ENCODE measurements at regions not wholly inside any gene's neighbourhood (a gene's known extent, or its start where the extent isn't known, plus 50 kb on each side); places are given as distances from the start of the nearest gene placed in this dataset.

- ChIA-PET CTCF (no interaction called here), POLR2A (ENCODE audit: low non-redundant PET) (no interaction called here)
- Histone ChIP-seq H3K27ac (ENCODE audit: low read depth, low read length, poor library complexity, severe bottlenecking) (no peak overlapping the region), H3K4me1 (ENCODE audit: insufficient read depth, low read length, poor library complexity, severe bottlenecking) (no peaks in the 10 kb centered on the region), H3K36me3 (ENCODE audit: insufficient read depth, low read length, poor library complexity, severe bottlenecking) (no peaks in the 10 kb centered on the region), H3K27me3 (replicated peaks; ENCODE audit: insufficient read depth, low read depth, low read length, poor library complexity) (no peaks in the 10 kb centered on the region), H3K4me3 (ENCODE audit: low read depth, low read length, poor library complexity, severe bottlenecking) (no peak overlapping the region), H3K9me3 (ENCODE audit: low read depth, low read length, poor library complexity, severe bottlenecking) (no peaks in the 10 kb centered on the region)
- DNase-seq (ENCODE audit: low spot score): no peak
- no peak for TF ChIP-seq EZH2 (IDR thresholded peaks at IDR 0.05; ENCODE audit: borderline replicate concordance, low read depth, low read length, poor library complexity, severe bottlenecking)
- TF ChIP-seq, protein P1, sequence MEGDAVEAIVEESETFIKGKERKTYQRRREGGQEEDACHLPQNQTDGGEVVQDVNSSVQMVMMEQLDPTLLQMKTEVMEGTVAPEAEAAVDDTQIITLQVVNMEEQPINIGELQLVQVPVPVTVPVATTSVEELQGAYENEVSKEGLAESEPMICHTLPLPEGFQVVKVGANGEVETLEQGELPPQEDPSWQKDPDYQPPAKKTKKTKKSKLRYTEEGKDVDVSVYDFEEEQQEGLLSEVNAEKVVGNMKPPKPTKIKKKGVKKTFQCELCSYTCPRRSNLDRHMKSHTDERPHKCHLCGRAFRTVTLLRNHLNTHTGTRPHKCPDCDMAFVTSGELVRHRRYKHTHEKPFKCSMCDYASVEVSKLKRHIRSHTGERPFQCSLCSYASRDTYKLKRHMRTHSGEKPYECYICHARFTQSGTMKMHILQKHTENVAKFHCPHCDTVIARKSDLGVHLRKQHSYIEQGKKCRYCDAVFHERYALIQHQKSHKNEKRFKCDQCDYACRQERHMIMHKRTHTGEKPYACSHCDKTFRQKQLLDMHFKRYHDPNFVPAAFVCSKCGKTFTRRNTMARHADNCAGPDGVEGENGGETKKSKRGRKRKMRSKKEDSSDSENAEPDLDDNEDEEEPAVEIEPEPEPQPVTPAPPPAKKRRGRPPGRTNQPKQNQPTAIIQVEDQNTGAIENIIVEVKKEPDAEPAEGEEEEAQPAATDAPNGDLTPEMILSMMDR (conservative IDR thresholded peaks at IDR 0.05; ENCODE audit: low read depth, low read length): no peak
- BruUV-seq (replicated peaks): no TSS peak
- intact Hi-C loops (cut with micrococcal nuclease; ENCODE audit: unreplicated experiment): no loop called here
Observed at GRCh38 chr16:80167657-80168390, 373.0 kb upstream of the DYNLRB2 start.

GRCh38 chr16:80166082-80166481 is 374.7 kb upstream of the DYNLRB2 start:
- intact Hi-C loops (cut with micrococcal nuclease; ENCODE audit: unreplicated experiment): no loop called here

GRCh38 chr16:80164966-80165550 is 375.7 kb upstream of the DYNLRB2 start:
- DNase-seq (ENCODE audit: low spot score): no peak
- intact Hi-C loops (cut with micrococcal nuclease; ENCODE audit: unreplicated experiment): no loop called here
- Histone ChIP-seq H3K27ac (ENCODE audit: low read depth, low read length, poor library complexity, severe bottlenecking) (no peak overlapping the region), H3K9me3 (ENCODE audit: low read depth, low read length, poor library complexity, severe bottlenecking) (no peaks in the 10 kb centered on the region), H3K4me1 (ENCODE audit: insufficient read depth, low read length, poor library complexity, severe bottlenecking) (no peaks in the 10 kb centered on the region), H3K4me3 (ENCODE audit: low read depth, low read length, poor library complexity, severe bottlenecking) (no peak overlapping the region), H3K27me3 (replicated peaks; ENCODE audit: insufficient read depth, low read depth, low read length, poor library complexity) (no peaks in the 10 kb centered on the region), H3K36me3 (ENCODE audit: insufficient read depth, low read length, poor library complexity, severe bottlenecking) (no peaks in the 10 kb centered on the region)
- ChIA-PET POLR2A (ENCODE audit: low non-redundant PET) (no interaction called here), CTCF (no interaction called here)
- no peak for TF ChIP-seq EZH2 (IDR thresholded peaks at IDR 0.05; ENCODE audit: borderline replicate concordance, low read depth, low read length, poor library complexity, severe bottlenecking)
- TF ChIP-seq, protein P1 (conservative IDR thresholded peaks at IDR 0.05; ENCODE audit: low read depth, low read length): no peak
- no TSS peak for BruUV-seq (replicated peaks)

More at GRCh38 chr16:80166082-80166481, 374.7 kb upstream of the DYNLRB2 start:
- no peak for DNase-seq (ENCODE audit: low spot score)
- TF ChIP-seq, protein P1 (conservative IDR thresholded peaks at IDR 0.05; ENCODE audit: low read depth, low read length): no peak
- no peak for TF ChIP-seq EZH2 (IDR thresholded peaks at IDR 0.05; ENCODE audit: borderline replicate concordance, low read depth, low read length, poor library complexity, severe bottlenecking)
- Histone ChIP-seq H3K27me3 (replicated peaks; ENCODE audit: insufficient read depth, low read depth, low read length, poor library complexity) (no peaks in the 10 kb centered on the region), H3K27ac (ENCODE audit: low read depth, low read length, poor library complexity, severe bottlenecking) (no peak overlapping the region), H3K36me3 (ENCODE audit: insufficient read depth, low read length, poor library complexity, severe bottlenecking) (no peaks in the 10 kb centered on the region), H3K9me3 (ENCODE audit: low read depth, low read length, poor library complexity, severe bottlenecking) (no peaks in the 10 kb centered on the region), H3K4me1 (ENCODE audit: insufficient read depth, low read length, poor library complexity, severe bottlenecking) (no peaks in the 10 kb centered on the region), H3K4me3 (ENCODE audit: low read depth, low read length, poor library complexity, severe bottlenecking) (no peak overlapping the region)
- CTCF ChIA-PET: no interaction called here
- POLR2A ChIA-PET (ENCODE audit: low non-redundant PET): no interaction called here
- BruUV-seq (replicated peaks): no TSS peak
